Suprapubic skin (tissue), 4 donors: ENCODE measurements at regions not wholly inside any gene's neighbourhood (a gene's known extent, or its start where the extent isn't known, plus 50 kb on each side); places are given as distances from the start of the nearest gene placed in this dataset.

ENCODE experiments used
- EP300 ChIP-seq: sonication (generic); formaldehyde crosslinking; IDR thresholded peaks from one replicate; pipeline ENCODE4 v1.6.1; 2017; ENCODE audit warnings: antibody characterized with exemption
- POLR2A ChIP-seq, 2 donors: fragments of 450-650 bp; IDR thresholded peaks; one replicate each; pipeline ENCODE4 v1.6.1; 2017; ENCODE audit warnings: antibody characterized with exemption in 2 of 2, mild to moderate bottlenecking in 2 of 2, moderate library complexity in 2 of 2
- POLR2AphosphoS5 ChIP-seq, 3 donors: sonication (generic); formaldehyde crosslinking; IDR thresholded peaks; one replicate each; pipeline ENCODE4 v1.6.1; 2017; ENCODE audit warnings: antibody characterized with exemption in 3 of 3
- TF ChIP-seq, protein P1 (sequence below), 2 donors: fragments of 200-600 bp in 1 of 2; fragments of 450-650 bp in 1 of 2; sonication (generic) in 1 of 2; IDR thresholded peaks; one replicate each; pipeline ENCODE4 v1.5.1; 2016 to 2019; ENCODE audit warnings: antibody characterized with exemption in 2 of 2, mild to moderate bottlenecking in 1 of 2, moderate library complexity in 1 of 2

DNA sequence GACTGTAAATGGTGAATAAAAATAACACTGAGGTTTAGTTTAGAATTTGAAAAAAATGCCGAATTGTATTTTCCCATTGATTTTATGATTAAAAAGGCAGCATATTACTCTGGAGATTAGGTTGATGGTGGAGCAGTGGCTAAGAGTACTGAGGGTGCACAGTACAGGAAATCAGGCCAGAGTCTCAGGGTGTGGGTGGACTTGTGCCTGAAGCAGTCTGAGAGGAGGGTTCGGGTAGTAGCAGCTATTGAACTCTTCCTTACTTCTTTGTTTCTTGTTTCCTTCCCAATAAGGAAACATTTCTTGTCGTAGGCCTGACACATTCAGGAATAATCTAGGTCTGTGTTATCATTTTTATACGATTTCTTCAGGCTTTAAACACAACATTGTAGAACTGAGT, 319.0 kb upstream of the MBL2 start:
- TF ChIP-seq, protein P1, sequence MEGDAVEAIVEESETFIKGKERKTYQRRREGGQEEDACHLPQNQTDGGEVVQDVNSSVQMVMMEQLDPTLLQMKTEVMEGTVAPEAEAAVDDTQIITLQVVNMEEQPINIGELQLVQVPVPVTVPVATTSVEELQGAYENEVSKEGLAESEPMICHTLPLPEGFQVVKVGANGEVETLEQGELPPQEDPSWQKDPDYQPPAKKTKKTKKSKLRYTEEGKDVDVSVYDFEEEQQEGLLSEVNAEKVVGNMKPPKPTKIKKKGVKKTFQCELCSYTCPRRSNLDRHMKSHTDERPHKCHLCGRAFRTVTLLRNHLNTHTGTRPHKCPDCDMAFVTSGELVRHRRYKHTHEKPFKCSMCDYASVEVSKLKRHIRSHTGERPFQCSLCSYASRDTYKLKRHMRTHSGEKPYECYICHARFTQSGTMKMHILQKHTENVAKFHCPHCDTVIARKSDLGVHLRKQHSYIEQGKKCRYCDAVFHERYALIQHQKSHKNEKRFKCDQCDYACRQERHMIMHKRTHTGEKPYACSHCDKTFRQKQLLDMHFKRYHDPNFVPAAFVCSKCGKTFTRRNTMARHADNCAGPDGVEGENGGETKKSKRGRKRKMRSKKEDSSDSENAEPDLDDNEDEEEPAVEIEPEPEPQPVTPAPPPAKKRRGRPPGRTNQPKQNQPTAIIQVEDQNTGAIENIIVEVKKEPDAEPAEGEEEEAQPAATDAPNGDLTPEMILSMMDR (IDR thresholded peaks at IDR 0.05) = no peak
- TF ChIP-seq EP300 (no peak), POLR2A (IDR thresholded peaks at IDR 0.05) (no peak), POLR2AphosphoS5 (IDR thresholded peaks at IDR 0.05) (no peak)
